Activated CD8-positive, alpha-beta memory T cell treated with anti-CD3 and anti-CD28 coated beads, Interleukin-2, amount 10 ng/mL, durations not matched to agents 7 days and 5 days (primary cell): ENCODE measurements at regions not wholly inside any gene's neighbourhood (a gene's known extent, or its start where the extent isn't known, plus 50 kb on each side); places are given as distances from the start of the nearest gene placed in this dataset.

Source experiments
- ATAC-seq: fragments of 150-1000 bp; cut with Tn5 transposase; one replicate; pipeline ENCODE4 v1.10.0; 2021; ENCODE audit warnings: moderate library complexity
- CTCF ChIA-PET: fragments of 350-600 bp; sonication (Branson Sonifier 250); formaldehyde crosslinking; loops from one replicate; lab custom pipeline; 2021; ENCODE audit warnings: antibody characterized with exemption; lab: Charles Lee
- DNase-seq: peaks from one replicate; pipeline ENCODE4 v3.0.0-alpha.2; 2020
- H3K27ac Mint-ChIP-seq: one replicate; pipeline ENCODE4 v1.8.0; 2021; ENCODE audit warnings: mild to moderate bottlenecking, mixed read lengths
- H3K27me3 Mint-ChIP-seq: one replicate; pipeline ENCODE4 v1.8.0; 2021; ENCODE audit warnings: mixed read lengths
- H3K36me3 Mint-ChIP-seq: one replicate; pipeline ENCODE4 v1.8.0; 2021; ENCODE audit warnings: mild to moderate bottlenecking, mixed read lengths
- H3K4me1 Mint-ChIP-seq: one replicate; pipeline ENCODE4 v1.8.0; 2021; ENCODE audit warnings: mixed read lengths
- H3K4me3 Mint-ChIP-seq: one replicate; pipeline ENCODE4 v1.8.0; 2021; ENCODE audit warnings: mild to moderate bottlenecking, moderate library complexity, mixed read lengths
- H3K9me3 Mint-ChIP-seq: one replicate; pipeline ENCODE4 v1.8.0; 2022; ENCODE audit warnings: low read depth, mixed read lengths

GRCh38 chr2:76279142-76279541, 568.4 kb upstream of the GCFC2 start:
- Mint-ChIP-seq H3K4me1 (no peaks in the 10 kb centered on the region), H3K27ac (no peak overlapping the region), H3K27me3 (no peaks in the 10 kb centered on the region), H3K36me3 (no peaks in the 10 kb centered on the region), H3K4me3 (no peak overlapping the region), H3K9me3 (peaks cover 5% of the 10 kb centered on the region)
- ATAC-seq, result no peak
- CTCF ChIA-PET, result no interaction called here
- no peak for DNase-seq

- no peaks in the 10 kb centered on the region for H3K27me3 Mint-ChIP-seq
- DNase-seq (no peak), ATAC-seq (no peak)
- H3K4me1 Mint-ChIP-seq, result no peaks in the 10 kb centered on the region
- CTCF ChIA-PET, result interaction anchor here (0.7 kb wide), 1 partner anchor 61 kb away, joined by 3 read pairs; no protein-coding TSS in a partner anchor
- peaks cover 5% of the 10 kb centered on the region for H3K9me3 Mint-ChIP-seq
- H3K4me3 Mint-ChIP-seq, result no peak overlapping the region
- H3K36me3 Mint-ChIP-seq, result no peaks in the 10 kb centered on the region
- H3K27ac Mint-ChIP-seq, result no peak overlapping the region
Observed at GRCh38 chr2:76275788-76276187, 565.1 kb upstream of the GCFC2 start.

DNA sequence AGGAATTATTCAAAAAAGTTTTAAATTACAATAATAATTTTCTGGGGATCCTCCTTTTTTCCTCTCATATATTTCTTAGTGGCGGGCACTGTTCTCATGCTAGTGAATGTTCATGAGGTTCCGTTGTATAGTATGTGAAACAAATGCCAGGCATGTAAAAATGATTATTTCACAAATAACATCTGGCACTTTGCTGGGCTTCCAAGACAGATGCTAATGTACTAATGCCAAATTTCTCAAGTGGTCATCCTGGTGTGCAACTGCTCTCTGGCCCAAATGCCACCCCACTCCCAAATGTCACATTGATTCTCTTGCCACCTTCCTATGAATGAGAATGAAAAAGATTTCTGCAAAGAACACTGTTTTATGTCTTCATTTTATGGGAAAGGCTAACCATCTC, 564.0 kb upstream of the GCFC2 start:
- ATAC-seq (no peak), DNase-seq (no peak)
- Mint-ChIP-seq H3K27ac (no peak overlapping the region), H3K4me1 (no peaks in the 10 kb centered on the region), H3K9me3 (peaks cover 5% of the 10 kb centered on the region), H3K27me3 (no peaks in the 10 kb centered on the region), H3K36me3 (no peaks in the 10 kb centered on the region), H3K4me3 (no peak overlapping the region)
- CTCF ChIA-PET, result no interaction called here

- CTCF ChIA-PET, result no interaction called here
- Mint-ChIP-seq H3K27ac (no peak overlapping the region), H3K9me3 (peaks cover 5% of the 10 kb centered on the region), H3K4me1 (no peaks in the 10 kb centered on the region), H3K36me3 (no peaks in the 10 kb centered on the region), H3K4me3 (no peak overlapping the region), H3K27me3 (no peaks in the 10 kb centered on the region)
- DNase-seq, result no peak
- ATAC-seq, result no peak
Observed at GRCh38 chr2:76274160-76274559, 563.4 kb upstream of the GCFC2 start.

DNA sequence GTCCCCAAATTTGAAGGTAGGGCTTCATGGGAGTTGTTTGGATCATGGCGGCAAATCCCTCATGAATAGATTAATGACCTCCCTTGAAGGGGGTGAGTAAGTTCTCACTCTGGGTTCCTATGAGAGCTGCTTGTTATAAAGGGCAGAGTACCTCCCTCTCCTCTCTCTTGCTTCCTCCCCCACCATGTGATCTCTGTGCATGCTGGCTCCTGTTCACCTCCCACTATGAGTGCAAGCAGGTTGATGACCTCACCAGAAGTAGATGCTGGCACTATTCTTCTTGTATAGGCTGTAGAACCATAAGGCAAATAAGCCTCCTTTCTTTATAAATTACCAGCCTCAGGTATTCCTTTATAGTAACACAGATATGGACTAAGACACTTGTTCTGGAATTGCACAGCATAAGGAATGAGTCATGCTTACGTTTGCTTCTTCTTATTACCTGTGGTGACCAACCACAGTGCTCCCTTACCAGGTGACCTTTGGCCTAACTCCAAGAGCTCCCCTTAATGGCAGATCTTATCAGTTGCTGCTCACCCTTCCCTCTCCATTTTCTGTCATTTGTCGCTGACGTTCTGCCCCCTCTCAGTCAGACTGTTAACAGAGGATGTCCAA, 559.5 kb upstream of the GCFC2 start:
- Mint-ChIP-seq H3K9me3 (peaks cover 2% of the 10 kb centered on the region), H3K27ac (no peak overlapping the region), H3K36me3 (no peaks in the 10 kb centered on the region), H3K4me1 (no peaks in the 10 kb centered on the region), H3K27me3 (no peaks in the 10 kb centered on the region), H3K4me3 (no peak overlapping the region)
- no peak for ATAC-seq
- no peak for DNase-seq
- CTCF ChIA-PET, result no interaction called here

- ATAC-seq, result no peak
- Mint-ChIP-seq H3K27ac (no peak overlapping the region), H3K36me3 (no peaks in the 10 kb centered on the region), H3K4me3 (no peak overlapping the region), H3K27me3 (no peaks in the 10 kb centered on the region), H3K4me1 (no peaks in the 10 kb centered on the region), H3K9me3 (no peaks in the 10 kb centered on the region)
- CTCF ChIA-PET, result no interaction called here
- no peak for DNase-seq
Observed at GRCh38 chr2:76268902-76269620, 558.3 kb upstream of the GCFC2 start.

DNA sequence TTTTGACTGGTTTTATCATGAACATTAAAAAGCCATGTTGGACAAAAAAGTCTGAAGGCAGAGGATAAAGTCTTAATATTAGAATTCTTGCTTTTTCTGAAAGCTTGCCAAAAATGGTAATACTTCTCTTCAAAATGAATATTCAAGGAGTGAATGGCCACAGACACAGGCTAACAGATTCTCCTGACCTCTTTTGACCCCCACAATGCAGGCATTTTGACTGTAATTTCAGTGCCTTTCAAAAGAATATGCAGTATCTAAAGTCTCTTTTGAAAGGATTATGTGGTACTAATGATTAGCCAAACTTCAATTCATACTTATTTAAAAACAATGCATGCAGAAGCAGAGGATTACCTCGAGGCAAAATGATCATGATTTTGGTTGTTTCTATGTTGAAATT, 557.8 kb upstream of the GCFC2 start:
- DNase-seq (no peak), ATAC-seq (no peak)
- Mint-ChIP-seq H3K4me3 (no peak overlapping the region), H3K27ac (no peak overlapping the region), H3K27me3 (no peaks in the 10 kb centered on the region), H3K9me3 (no peaks in the 10 kb centered on the region), H3K36me3 (no peaks in the 10 kb centered on the region), H3K4me1 (no peaks in the 10 kb centered on the region)
- CTCF ChIA-PET, result no interaction called here

- ATAC-seq (no peak), DNase-seq (no peak)
- CTCF ChIA-PET, result no interaction called here
- Mint-ChIP-seq H3K9me3 (no peaks in the 10 kb centered on the region), H3K27me3 (no peaks in the 10 kb centered on the region), H3K4me1 (no peaks in the 10 kb centered on the region), H3K27ac (no peak overlapping the region), H3K36me3 (no peaks in the 10 kb centered on the region), H3K4me3 (no peak overlapping the region)
Observed at GRCh38 chr2:76257802-76258201, 547.1 kb upstream of the GCFC2 start.

DNA sequence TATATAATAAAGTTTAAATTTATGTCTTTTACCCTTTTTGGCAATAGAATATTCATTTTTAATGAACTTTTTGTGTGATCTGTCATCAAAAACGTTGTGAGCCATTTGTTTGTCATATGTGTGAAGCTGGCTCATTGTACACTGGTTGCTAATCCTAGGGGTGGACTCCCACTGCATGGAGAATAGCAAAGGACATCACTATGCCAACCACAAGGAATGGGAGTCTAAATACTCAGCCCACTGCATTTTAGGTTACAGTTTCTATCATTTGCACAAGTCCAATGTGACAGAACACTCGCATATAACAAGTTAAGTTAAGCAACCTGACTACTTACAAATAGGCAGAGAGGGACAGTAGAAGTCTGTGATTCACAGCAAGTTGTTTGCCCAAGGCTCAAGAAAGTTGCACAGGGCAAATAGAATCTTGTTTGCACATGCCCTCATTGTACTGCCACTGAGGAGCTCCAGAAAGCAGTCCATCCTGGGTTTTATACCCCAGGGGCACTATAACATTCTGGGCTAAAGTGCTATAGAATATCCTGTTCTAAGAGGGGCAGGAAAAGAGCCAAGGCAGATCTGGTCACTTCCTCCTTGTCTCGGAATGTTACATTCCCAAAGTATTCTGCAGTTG, 545.9 kb upstream of the GCFC2 start:
- Mint-ChIP-seq H3K9me3 (no peaks in the 10 kb centered on the region), H3K36me3 (no peaks in the 10 kb centered on the region), H3K27ac (no peak overlapping the region), H3K4me1 (no peaks in the 10 kb centered on the region), H3K27me3 (no peaks in the 10 kb centered on the region), H3K4me3 (no peak overlapping the region)
- no peak for ATAC-seq
- CTCF ChIA-PET, result no interaction called here
- no peak for DNase-seq

DNA sequence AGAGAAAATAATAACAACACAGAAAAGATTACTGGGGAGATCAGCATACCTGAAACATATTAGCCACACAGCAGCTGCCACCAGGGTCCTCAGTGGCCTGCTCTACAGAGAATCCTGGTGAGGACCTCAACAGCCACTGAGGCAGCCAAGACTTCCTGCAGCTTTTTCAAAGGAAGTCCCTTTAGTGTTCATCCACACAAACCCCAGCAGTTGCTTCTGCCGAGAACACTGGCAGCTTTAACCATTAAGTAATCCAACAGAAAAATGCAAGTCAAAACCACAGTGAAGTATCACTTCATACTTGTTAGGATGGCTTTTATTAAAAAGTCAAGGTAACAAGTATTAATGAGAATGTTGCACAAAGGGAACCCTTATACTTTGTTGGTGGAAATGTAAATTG, 542.0 kb upstream of the GCFC2 start:
- Mint-ChIP-seq H3K4me3 (no peak overlapping the region), H3K36me3 (no peaks in the 10 kb centered on the region), H3K4me1 (no peaks in the 10 kb centered on the region), H3K27ac (no peak overlapping the region), H3K9me3 (no peaks in the 10 kb centered on the region), H3K27me3 (no peaks in the 10 kb centered on the region)
- no peak for DNase-seq
- ATAC-seq, result no peak
- CTCF ChIA-PET, result no interaction called here

DNA sequence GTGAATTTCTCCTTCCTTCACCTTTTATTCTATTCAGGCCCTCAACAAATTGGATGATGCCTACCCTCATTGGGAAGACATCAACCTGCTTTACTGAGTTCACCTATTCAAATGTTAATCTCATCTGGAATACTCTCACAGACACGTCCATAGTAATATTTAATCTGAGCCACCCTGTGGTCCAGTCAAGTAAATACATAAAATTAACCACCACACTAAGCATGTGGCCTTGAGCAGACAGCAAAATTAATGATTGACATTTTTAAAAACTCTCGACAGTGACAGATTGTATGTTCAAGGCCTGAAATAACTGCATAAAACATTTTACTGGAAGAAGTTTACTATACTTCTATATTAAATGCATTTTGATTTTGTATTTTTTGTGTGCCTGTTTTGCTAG, 540.6 kb upstream of the GCFC2 start:
- Mint-ChIP-seq H3K9me3 (peaks cover 3% of the 10 kb centered on the region), H3K36me3 (no peaks in the 10 kb centered on the region), H3K27ac (no peak overlapping the region), H3K4me3 (no peak overlapping the region), H3K27me3 (no peaks in the 10 kb centered on the region), H3K4me1 (no peaks in the 10 kb centered on the region)
- no peak for ATAC-seq
- CTCF ChIA-PET, result no interaction called here
- DNase-seq, result no peak

- no peak overlapping the region for H3K27ac Mint-ChIP-seq
- CTCF ChIA-PET, result no interaction called here
- no peak overlapping the region for H3K4me3 Mint-ChIP-seq
- H3K4me1 Mint-ChIP-seq, result no peaks in the 10 kb centered on the region
- H3K9me3 Mint-ChIP-seq, result peaks cover 3% of the 10 kb centered on the region
- DNase-seq (no peak), ATAC-seq (no peak)
- no peaks in the 10 kb centered on the region for H3K36me3 Mint-ChIP-seq
- no peaks in the 10 kb centered on the region for H3K27me3 Mint-ChIP-seq
Observed at GRCh38 chr2:76247006-76247405, 536.3 kb upstream of the GCFC2 start.

DNA sequence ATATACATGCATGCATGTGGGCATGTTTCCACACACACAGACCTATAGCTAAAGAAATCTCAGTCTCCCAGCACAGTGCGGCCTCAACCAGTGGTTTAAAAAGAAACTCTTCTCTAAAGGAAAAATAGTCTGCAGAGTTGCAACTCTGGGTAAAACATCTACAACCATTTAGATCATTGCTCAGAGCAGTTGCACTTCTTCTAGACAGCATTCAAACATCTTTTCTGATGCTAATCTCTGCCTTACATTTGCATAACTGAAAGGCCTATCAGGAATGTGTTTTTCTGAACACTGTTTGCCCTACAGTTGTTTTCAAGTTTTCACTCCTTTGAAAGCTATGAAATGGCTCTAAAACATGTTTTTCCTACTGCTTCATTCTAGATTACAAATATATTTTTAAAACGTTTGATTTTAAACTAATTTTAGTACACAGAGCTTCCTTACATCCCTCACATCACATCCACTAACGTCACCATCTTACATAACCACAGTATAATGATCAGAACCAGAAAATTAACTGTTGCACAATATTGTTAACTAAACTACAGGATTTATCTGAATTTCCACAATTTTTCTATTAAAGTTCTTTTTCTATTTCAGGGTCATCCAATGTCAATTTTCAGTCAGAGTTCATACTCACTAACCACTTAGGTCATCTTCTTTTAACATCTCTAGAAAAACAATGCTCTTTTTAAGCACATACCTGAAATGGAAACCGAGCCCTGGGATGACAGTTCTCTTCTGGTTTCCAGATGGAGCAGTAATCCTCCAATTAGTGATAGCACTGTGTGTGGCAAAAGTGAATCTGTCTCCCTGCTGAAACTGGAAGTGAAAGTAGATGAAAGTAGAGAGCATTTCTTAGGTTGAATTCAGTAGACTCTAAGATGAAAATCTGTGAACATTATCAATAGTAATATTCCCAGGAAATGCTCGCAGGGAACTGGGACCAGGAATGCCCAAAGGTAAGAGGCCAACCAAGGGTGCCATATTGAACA, 501.6 kb upstream of the GCFC2 start:
- H3K9me3 Mint-ChIP-seq, result peaks cover 4% of the 10 kb centered on the region
- CTCF ChIA-PET, result no interaction called here
- no peaks in the 10 kb centered on the region for H3K27me3 Mint-ChIP-seq
- H3K4me1 Mint-ChIP-seq, result no peaks in the 10 kb centered on the region
- H3K27ac Mint-ChIP-seq, result no peak overlapping the region
- H3K36me3 Mint-ChIP-seq, result no peaks in the 10 kb centered on the region
- DNase-seq (no peak), ATAC-seq (no peak)
- no peak overlapping the region for H3K4me3 Mint-ChIP-seq
